HG03432 (cell line): ENCODE measurements at regions not wholly inside any gene's neighbourhood (a gene's known extent, or its start where the extent isn't known, plus 50 kb on each side); places are given as distances from the start of the nearest gene placed in this dataset.

Source experiments
- ATAC-seq: cut with Tn5 transposase; IDR thresholded peaks from one replicate; pipeline ENCODE4 v1.9.1; 2021; ENCODE audit warnings: mild to moderate bottlenecking, moderate library complexity; ENCODE audit not compliant: unreplicated experiment

- no peak for ATAC-seq
Observed at GRCh38 chr9:7961076-7961475, 161.5 kb upstream of the DMAC1 start.

- no peak for ATAC-seq
Observed at GRCh38 chr9:7960320-7961050, 160.9 kb upstream of the DMAC1 start.

- no peak for ATAC-seq
Observed at GRCh38 chr9:7957803-7958202, 158.2 kb upstream of the DMAC1 start.

GRCh38 chr9:7947577-7947976, 148.0 kb upstream of the DMAC1 start:
- ATAC-seq: no peak

- ATAC-seq: no peak
Observed at GRCh38 chr9:7946458-7946857, 146.9 kb upstream of the DMAC1 start.

GRCh38 chr9:7944572-7944971, 145.0 kb upstream of the DMAC1 start:
- no peak for ATAC-seq

- ATAC-seq: no peak
Observed at GRCh38 chr9:7937761-7938491, 138.3 kb upstream of the DMAC1 start.

GRCh38 chr9:7936996-7937395, 137.4 kb upstream of the DMAC1 start:
- no peak for ATAC-seq

GRCh38 chr9:7936163-7936562, 136.6 kb upstream of the DMAC1 start:
- peak; percentile 11 for ATAC-seq

- ATAC-seq: peak; percentile 71
Observed at GRCh38 chr9:7935681-7936080, 136.1 kb upstream of the DMAC1 start.

- ATAC-seq: no peak
Observed at GRCh38 chr9:7932767-7933166, 133.2 kb upstream of the DMAC1 start.

- no peak for ATAC-seq
Observed at GRCh38 chr9:7930613-7931012, 131.0 kb upstream of the DMAC1 start.

GRCh38 chr9:7921545-7922197, 122.1 kb upstream of the DMAC1 start:
- no peak for ATAC-seq

GRCh38 chr9:7912037-7912535, 112.5 kb upstream of the DMAC1 start:
- ATAC-seq: no peak

GRCh38 chr9:7910426-7911020, 110.9 kb upstream of the DMAC1 start:
- ATAC-seq: no peak

- no peak for ATAC-seq
Observed at GRCh38 chr9:7909537-7909936, 110.0 kb upstream of the DMAC1 start.

- ATAC-seq: no peak
Observed at GRCh38 chr9:7907551-7908337, 108.2 kb upstream of the DMAC1 start.

- ATAC-seq: no peak
Observed at GRCh38 chr9:7906783-7907550, 107.4 kb upstream of the DMAC1 start.

GRCh38 chr9:7901621-7902020, 102.0 kb upstream of the DMAC1 start:
- no peak for ATAC-seq

- no peak for ATAC-seq
Observed at GRCh38 chr9:7900541-7900940, 101.0 kb upstream of the DMAC1 start.
